ENCODE measurements at regions not wholly inside any gene's neighbourhood (a gene's known extent, or its start where the extent isn't known, plus 50 kb on each side); places are given as distances from the start of the nearest gene placed in this dataset.

- Histone ChIP-seq H3K9ac (ENCODE audit: control insufficient read depth, extremely low read depth, insufficient read depth, low read length) (no peak overlapping the region), H3K4me1 (ENCODE audit: control insufficient read depth, extremely low read depth, insufficient read depth, low read length) (no peaks in the 10 kb centered on the region), H3K36me3 (ENCODE audit: control insufficient read depth in 2 of 2, extremely low read depth in 1 of 2, insufficient read depth in 2 of 2, low read length in 2 of 2) (no peaks in the 10 kb centered on the region), H3K4me3 (ENCODE audit: control insufficient read depth in 2 of 3, extremely low read depth in 1 of 3, insufficient read depth in 2 of 3, low read depth in 1 of 3, low read length in 3 of 3) (no peak overlapping the region), H3K27ac (ENCODE audit: control insufficient read depth, insufficient read depth, low read length) (no peak overlapping the region), H3K9me3 (ENCODE audit: control insufficient read depth, low read depth, low read length) (no peaks in the 10 kb centered on the region), H3K27me3 (ENCODE audit: control insufficient read depth, extremely low read depth, insufficient read depth, low read length) (no peaks in the 10 kb centered on the region), H3K9me1 (ENCODE audit: control insufficient read depth, extremely low read depth, insufficient read depth, low read length) (no peaks in the 10 kb centered on the region), H3K79me2 (ENCODE audit: control insufficient read depth, insufficient read depth, low read length) (no peaks in the 10 kb centered on the region), H3K4me2 (ENCODE audit: control insufficient read depth, extremely low read depth, insufficient read depth, low read depth, low read length) (no peak overlapping the region), H4K20me1 (ENCODE audit: control insufficient read depth, extremely low read depth, insufficient read depth, low read length) (no peaks in the 10 kb centered on the region), H2AFZ (ENCODE audit: control insufficient read depth, low read length) (no peak overlapping the region)
- DNase-seq (ENCODE audit: low read depth, low spot score) (no peak), FAIRE-seq (no peak)
- TF ChIP-seq CTCF (optimal IDR thresholded peaks at IDR 0.05 in 1 of 3, IDR thresholded peaks at IDR 0.05 in 1 of 3, conservative IDR thresholded peaks at IDR 0.05 in 1 of 3; ENCODE audit: extremely low read depth in 1 of 3, insufficient read depth in 2 of 3, low read length in 3 of 3) (no peak), EZH2 (IDR thresholded peaks at IDR 0.05; ENCODE audit: low read length) (no peak)
- dilution Hi-C loops (cut with MboI; ENCODE audit: extremely low pct_ligation_motif_present, low sequenced_read_pairs) = no loop called here
Measured at GRCh38 chr9:32248189-32248712, 136.2 kb upstream of the ACO1 start.

GRCh38 chr9:32251539-32251938 is 132.9 kb upstream of the ACO1 start:
- TF ChIP-seq CTCF (optimal IDR thresholded peaks at IDR 0.05 in 1 of 3, IDR thresholded peaks at IDR 0.05 in 1 of 3, conservative IDR thresholded peaks at IDR 0.05 in 1 of 3; ENCODE audit: extremely low read depth in 1 of 3, insufficient read depth in 2 of 3, low read length in 3 of 3) (peak; percentile 63 to 77 (median 75)), EZH2 (IDR thresholded peaks at IDR 0.05; ENCODE audit: low read length) (no peak)
- Histone ChIP-seq H3K27ac (ENCODE audit: control insufficient read depth, insufficient read depth, low read length) (no peak overlapping the region), H3K36me3 (ENCODE audit: control insufficient read depth in 2 of 2, extremely low read depth in 1 of 2, insufficient read depth in 2 of 2, low read length in 2 of 2) (no peaks in the 10 kb centered on the region), H3K27me3 (ENCODE audit: control insufficient read depth, extremely low read depth, insufficient read depth, low read length) (no peaks in the 10 kb centered on the region), H3K9me3 (ENCODE audit: control insufficient read depth, low read depth, low read length) (no peaks in the 10 kb centered on the region), H4K20me1 (ENCODE audit: control insufficient read depth, extremely low read depth, insufficient read depth, low read length) (no peaks in the 10 kb centered on the region), H3K9ac (ENCODE audit: control insufficient read depth, extremely low read depth, insufficient read depth, low read length) (no peak overlapping the region), H3K9me1 (ENCODE audit: control insufficient read depth, extremely low read depth, insufficient read depth, low read length) (no peaks in the 10 kb centered on the region), H3K79me2 (ENCODE audit: control insufficient read depth, insufficient read depth, low read length) (no peaks in the 10 kb centered on the region), H3K4me2 (ENCODE audit: control insufficient read depth, extremely low read depth, insufficient read depth, low read depth, low read length) (no peak overlapping the region), H3K4me3 (ENCODE audit: control insufficient read depth in 2 of 3, extremely low read depth in 1 of 3, insufficient read depth in 2 of 3, low read depth in 1 of 3, low read length in 3 of 3) (no peak overlapping the region), H2AFZ (ENCODE audit: control insufficient read depth, low read length) (no peak overlapping the region), H3K4me1 (ENCODE audit: control insufficient read depth, extremely low read depth, insufficient read depth, low read length) (no peaks in the 10 kb centered on the region)
- no peak for FAIRE-seq
- dilution Hi-C loops (cut with MboI; ENCODE audit: extremely low pct_ligation_motif_present, low sequenced_read_pairs) = no loop called here
- no peak for DNase-seq (ENCODE audit: low read depth, low spot score)

All from keratinocyte (primary cell).